Urinary bladder (tissue), 3 donors: ENCODE measurements at regions not wholly inside any gene's neighbourhood (a gene's known extent, or its start where the extent isn't known, plus 50 kb on each side); places are given as distances from the start of the nearest gene placed in this dataset.

Experiments used
- DNase-seq: peaks from one replicate; pipeline ENCODE4 v3.0.0-alpha.2; 2015; ENCODE audit errors: extremely low spot score
- H3K27ac ChIP-seq: one replicate; pipeline ENCODE4 v1.5.1; 2013; ENCODE audit warnings: low read depth, mild to moderate bottlenecking, moderate library complexity
- H3K36me3 ChIP-seq: one replicate; pipeline ENCODE4 v1.6.1; 2013; ENCODE audit warnings: mild to moderate bottlenecking, moderate library complexity; ENCODE audit not compliant: insufficient read depth
- H3K4me1 ChIP-seq: one replicate; pipeline ENCODE4 v1.6.1; 2013; ENCODE audit warnings: mild to moderate bottlenecking, moderate library complexity; ENCODE audit not compliant: insufficient read depth
- H3K4me3 ChIP-seq: one replicate; pipeline ENCODE4 v1.5.1; 2013; ENCODE audit warnings: low read depth, low read length
- WGBS: extraction: QIAGEN DNeasy Blood & Tissue Kit; methylation state at CpG from one replicate; pipeline ENCODE4 v1.1.7; 2013; 5-methylcytosine and 5-hydroxymethylcytosine counted together
- donor health status: healthy with polysubstance abuse.
- donor health status: healthy.

DNA sequence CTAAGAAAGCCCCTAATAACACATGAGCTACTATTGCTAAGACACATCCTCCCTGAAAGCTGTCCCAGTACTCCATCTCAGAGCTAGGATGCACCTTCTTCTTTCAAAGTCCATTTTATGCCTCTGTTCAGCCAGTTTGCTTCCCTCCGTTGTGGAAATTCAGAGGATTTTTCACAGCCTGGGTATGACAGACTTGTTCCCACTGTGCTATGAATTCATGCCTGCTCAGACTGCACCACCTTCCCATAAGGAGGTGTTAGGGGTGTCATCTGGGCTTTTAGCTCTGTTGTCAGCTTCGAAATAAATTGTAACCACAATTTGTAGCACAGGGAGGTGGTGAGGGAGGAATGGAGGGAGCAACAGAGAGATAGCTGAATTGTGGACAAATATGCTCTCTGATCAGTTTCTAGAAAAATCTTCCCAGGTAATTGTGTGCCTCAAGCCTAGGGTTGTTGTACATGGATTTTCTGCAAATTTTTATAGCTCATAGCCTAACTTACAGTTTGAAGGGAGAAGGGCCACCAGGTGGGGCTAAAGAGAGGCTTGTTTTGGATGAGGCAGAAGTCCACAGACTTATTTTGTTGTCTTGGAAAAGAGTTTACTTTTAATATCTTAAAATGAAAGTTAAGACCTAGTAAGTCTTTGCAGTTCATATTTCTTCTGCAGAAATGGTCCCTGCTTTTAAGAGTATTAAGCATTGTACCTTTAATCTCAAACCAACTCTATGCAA lies 462.0 kb downstream of the PDCD6IP start:
- no peak for DNase-seq
- WGBS = 85% methylated on average over 2 of the region's 2 CpGs

DNA sequence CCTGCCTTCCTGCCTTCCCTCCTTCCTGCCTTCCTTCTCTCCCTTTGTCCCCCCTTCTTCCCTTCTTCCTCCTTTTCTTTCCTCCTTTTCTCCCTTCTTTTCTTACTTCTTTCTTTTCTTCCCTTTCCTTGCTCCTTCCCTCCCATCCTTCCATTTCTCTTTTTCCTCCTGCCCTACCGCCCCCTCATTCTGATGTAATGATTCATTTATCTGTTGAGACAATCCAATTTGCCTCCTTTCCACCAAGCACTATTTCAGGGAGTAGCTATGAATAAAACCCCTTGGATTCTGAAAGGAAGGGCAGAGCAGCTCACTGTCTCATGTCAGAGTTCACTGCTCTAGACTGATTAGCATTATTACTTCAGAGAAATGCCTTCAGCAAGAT lies 462.6 kb downstream of the PDCD6IP start:
- no peak overlapping the region for H3K27ac ChIP-seq

More for the DNA sequence above, 462.0 kb downstream of the PDCD6IP start:
- no peaks in the 10 kb centered on the region for H3K36me3 ChIP-seq
- H3K4me1 ChIP-seq = no peaks in the 10 kb centered on the region
- no peak overlapping the region for H3K27ac ChIP-seq
- H3K4me3 ChIP-seq = no peak overlapping the region

GRCh38 chr3:34263101-34263621 lies 464.7 kb downstream of the PDCD6IP start:
- 6% methylated on average over 4 of the region's 4 CpGs for WGBS
- H3K4me1 ChIP-seq = no peaks in the 10 kb centered on the region
- no peak overlapping the region for H3K4me3 ChIP-seq

More for the DNA sequence above, 462.6 kb downstream of the PDCD6IP start:
- Histone ChIP-seq H3K4me3 (no peak overlapping the region), H3K4me1 (no peaks in the 10 kb centered on the region), H3K36me3 (no peaks in the 10 kb centered on the region)
- DNase-seq = no peak
- WGBS = 81% methylated on average over 1 of the region's 1 CpG

DNA sequence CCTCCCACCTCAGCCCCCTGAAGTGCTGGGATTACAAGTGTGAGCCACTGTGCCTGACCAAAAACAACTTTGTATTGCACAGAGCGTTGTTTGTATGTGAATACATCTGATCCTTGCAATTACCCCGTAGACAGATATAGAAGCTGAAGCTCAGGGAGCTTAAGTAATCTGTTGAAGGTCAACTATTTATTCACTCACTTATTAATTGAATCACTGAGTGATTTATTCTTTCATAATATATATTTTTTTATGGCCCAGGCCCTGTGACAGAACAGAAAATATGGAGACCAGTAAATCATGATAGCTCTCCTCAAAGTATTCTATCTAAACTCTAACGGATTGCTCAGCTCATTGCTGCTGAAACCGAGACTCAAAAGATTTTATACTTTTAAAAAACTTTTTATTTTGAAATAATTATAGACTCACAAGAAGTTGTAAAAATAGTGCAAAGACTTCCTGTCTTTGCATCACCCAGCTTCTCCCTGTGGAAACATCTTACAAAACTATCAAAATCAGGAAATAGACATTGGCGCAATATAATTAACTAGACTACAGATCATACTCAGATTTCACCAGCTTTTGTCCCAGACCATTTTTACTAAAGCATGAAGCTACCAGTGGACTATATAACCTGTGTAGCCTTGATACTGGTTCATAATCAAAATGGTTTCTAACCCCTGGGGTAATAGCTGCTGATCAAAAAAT lies 466.1 kb downstream of the PDCD6IP start:
- H3K4me1 ChIP-seq = no peaks in the 10 kb centered on the region
- no peak for DNase-seq
- WGBS = 72% methylated on average over 5 of the region's 5 CpGs
- no peaks in the 10 kb centered on the region for H3K36me3 ChIP-seq
- H3K4me3 ChIP-seq = no peak overlapping the region
- H3K27ac ChIP-seq = no peak overlapping the region

More at GRCh38 chr3:34263101-34263621, 464.7 kb downstream of the PDCD6IP start:
- no peak for DNase-seq
- no peak overlapping the region for H3K27ac ChIP-seq
- H3K36me3 ChIP-seq = no peaks in the 10 kb centered on the region

- Histone ChIP-seq H3K36me3 (no peaks in the 10 kb centered on the region), H3K27ac (no peak overlapping the region), H3K4me3 (no peak overlapping the region), H3K4me1 (no peaks in the 10 kb centered on the region)
- DNase-seq = no peak
Observed at GRCh38 chr3:34267088-34267487, 468.7 kb downstream of the PDCD6IP start.

- Histone ChIP-seq H3K4me1 (no peaks in the 10 kb centered on the region), H3K27ac (no peak overlapping the region), H3K4me3 (no peak overlapping the region), H3K36me3 (no peaks in the 10 kb centered on the region)
- WGBS = 74% methylated on average over 4 of the region's 4 CpGs
- DNase-seq = no peak
Observed at GRCh38 chr3:34268032-34268709, 469.7 kb downstream of the PDCD6IP start.

GRCh38 chr3:34275811-34276210 lies 477.4 kb downstream of the PDCD6IP start:
- Histone ChIP-seq H3K4me3 (no peak overlapping the region), H3K27ac (no peak overlapping the region), H3K4me1 (no peaks in the 10 kb centered on the region), H3K36me3 (no peaks in the 10 kb centered on the region)
- no peak for DNase-seq
- 73% methylated on average over 2 of the region's 2 CpGs for WGBS

GRCh38 chr3:34276342-34276741 lies 477.9 kb downstream of the PDCD6IP start:
- Histone ChIP-seq H3K27ac (no peak overlapping the region), H3K36me3 (no peaks in the 10 kb centered on the region), H3K4me3 (no peak overlapping the region), H3K4me1 (no peaks in the 10 kb centered on the region)
- DNase-seq = no peak

DNA sequence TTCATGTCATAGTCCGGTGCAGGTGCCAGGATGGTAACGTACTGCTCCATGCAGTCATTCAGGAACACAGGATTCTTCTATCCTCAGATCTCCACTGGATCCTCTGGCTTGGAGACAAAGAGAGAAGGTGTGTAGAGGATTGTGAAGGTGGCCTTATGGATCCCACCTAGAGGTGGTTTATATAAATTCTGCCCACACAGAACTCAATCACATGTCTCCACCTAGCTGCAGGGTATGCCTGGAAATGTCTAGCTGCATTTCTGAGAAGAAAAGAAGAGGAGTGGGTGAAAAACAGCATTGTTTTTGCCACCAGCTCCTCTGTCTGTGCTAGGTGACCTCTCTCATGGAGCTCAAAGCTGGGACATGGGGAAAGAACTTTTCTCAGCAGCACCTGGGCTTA lies 478.7 kb downstream of the PDCD6IP start:
- no peaks in the 10 kb centered on the region for H3K36me3 ChIP-seq
- 65% methylated on average over 2 of the region's 2 CpGs for WGBS
- DNase-seq = no peak
- H3K4me3 ChIP-seq = no peak overlapping the region
- no peak overlapping the region for H3K27ac ChIP-seq
- no peaks in the 10 kb centered on the region for H3K4me1 ChIP-seq

GRCh38 chr3:34279901-34280300 lies 481.5 kb downstream of the PDCD6IP start:
- H3K4me1 ChIP-seq = no peaks in the 10 kb centered on the region
- WGBS = 82% methylated on average over 2 of the region's 2 CpGs
- H3K36me3 ChIP-seq = no peaks in the 10 kb centered on the region
- no peak for DNase-seq
- H3K4me3 ChIP-seq = no peak overlapping the region
- no peak overlapping the region for H3K27ac ChIP-seq

DNA sequence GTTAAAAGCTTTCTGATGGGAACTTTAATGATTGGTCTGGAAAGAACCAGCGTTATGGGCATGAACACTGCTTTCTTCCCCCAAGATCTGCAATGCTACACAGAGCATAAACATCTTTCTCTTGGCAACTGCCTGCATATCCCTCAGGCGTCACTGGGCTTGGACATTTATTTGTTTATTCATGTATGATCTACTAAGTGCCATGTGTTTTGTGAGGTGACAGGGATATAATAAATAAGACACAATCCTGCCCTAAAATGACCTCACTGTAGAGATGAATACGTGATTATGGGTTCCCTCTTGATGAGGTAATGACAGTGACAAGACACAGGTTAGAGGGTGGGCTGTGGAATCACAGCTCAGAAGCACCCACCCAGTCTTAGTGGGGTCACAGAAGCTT lies 485.3 kb downstream of the PDCD6IP start:
- Histone ChIP-seq H3K4me3 (no peak overlapping the region), H3K27ac (no peak overlapping the region), H3K4me1 (no peaks in the 10 kb centered on the region), H3K36me3 (no peaks in the 10 kb centered on the region)
- DNase-seq = no peak
- WGBS = 27% methylated on average over 3 of the region's 3 CpGs

DNA sequence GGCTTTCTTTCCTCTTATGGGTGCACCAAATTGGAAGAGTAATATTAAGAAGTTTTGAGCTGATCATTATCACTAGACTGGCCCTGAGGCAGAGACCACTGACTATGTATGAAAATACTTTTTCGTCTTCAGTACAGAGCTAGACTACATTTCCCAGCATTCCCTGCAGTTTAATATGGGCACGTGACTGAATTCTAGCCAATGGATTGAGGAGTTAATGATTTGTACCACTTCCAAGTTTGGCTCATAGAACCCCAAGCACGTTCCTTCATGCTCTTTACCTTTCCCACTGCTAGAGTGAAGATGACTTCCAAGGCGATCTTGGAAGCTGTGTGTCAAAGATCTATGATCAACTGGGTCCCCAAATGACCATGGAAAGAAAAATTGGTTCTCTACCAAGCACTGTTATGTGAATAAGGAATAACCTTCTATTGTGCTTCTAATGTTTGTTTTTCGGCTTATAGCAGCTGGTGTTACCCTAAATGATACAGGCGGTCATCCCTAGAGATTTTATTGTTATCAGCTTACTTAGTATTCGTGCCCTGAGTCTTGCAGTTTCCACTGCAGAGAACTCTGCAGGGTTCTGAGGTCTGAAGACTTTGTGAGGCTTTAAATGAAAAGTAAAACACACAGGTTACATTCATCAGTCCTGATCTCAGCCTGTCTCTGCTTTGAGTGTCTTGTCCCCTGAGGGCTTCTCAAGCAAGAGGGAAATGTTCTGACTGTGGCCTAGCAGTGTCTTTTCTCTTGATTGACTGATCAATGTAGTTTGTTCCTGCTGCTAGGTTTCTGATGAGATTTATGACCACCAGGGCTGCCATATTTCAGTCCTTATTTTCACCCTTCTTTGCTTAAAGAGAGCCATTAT lies 486.8 kb downstream of the PDCD6IP start:
- Histone ChIP-seq H3K27ac (no peak overlapping the region), H3K4me3 (no peak overlapping the region)

GRCh38 chr3:34285827-34286188 lies 487.4 kb downstream of the PDCD6IP start:
- Histone ChIP-seq H3K4me1 (no peaks in the 10 kb centered on the region), H3K27ac (no peak overlapping the region), H3K36me3 (no peaks in the 10 kb centered on the region), H3K4me3 (no peak overlapping the region)
- no peak for DNase-seq
- WGBS = 26% methylated on average over 2 of the region's 2 CpGs

More for the DNA sequence above, 486.8 kb downstream of the PDCD6IP start:
- DNase-seq = no peak
- Histone ChIP-seq H3K4me1 (no peaks in the 10 kb centered on the region), H3K36me3 (no peaks in the 10 kb centered on the region)
- 79% methylated on average over 7 of the region's 7 CpGs for WGBS
